Keratinocyte (primary cell): ENCODE measurements at regions not wholly inside any gene's neighbourhood (a gene's known extent, or its start where the extent isn't known, plus 50 kb on each side); places are given as distances from the start of the nearest gene placed in this dataset.

Experiments used
- CTCF ChIP-seq, 3 experiments: IDR thresholded peaks in 1 of 3; conservative IDR thresholded peaks in 1 of 3; optimal IDR thresholded peaks in 1 of 3; 2 replicates in 2 of 3; 3 replicates in 1 of 3; pipeline versions ENCODE3 to v1.5.1; 2011; ENCODE audit warnings: low read length in 3 of 3, mild to moderate bottlenecking in 3 of 3, moderate library complexity in 2 of 3, control low read depth in 1 of 3, inconsistent platforms in 1 of 3; ENCODE audit not compliant: insufficient read depth in 2 of 3; ENCODE audit errors: extremely low read depth in 1 of 3
- EZH2 ChIP-seq: IDR thresholded peaks from one replicate; pipeline ENCODE4 v1.6.1; 2012; ENCODE audit warnings: inconsistent platforms, mild to moderate bottlenecking, low read length, moderate library complexity

GRCh38 chr1:55539652-55540512 is 324.7 kb upstream of the USP24 start:
- TF ChIP-seq CTCF (optimal IDR thresholded peaks at IDR 0.05 in 1 of 3, IDR thresholded peaks at IDR 0.05 in 1 of 3, conservative IDR thresholded peaks at IDR 0.05 in 1 of 3; ENCODE audit: extremely low read depth in 1 of 3, insufficient read depth in 2 of 3, low read length in 3 of 3) (no peak), EZH2 (no peak)
